HUDEP-2 (cell line): ENCODE measurements at regions not wholly inside any gene's neighbourhood (a gene's known extent, or its start where the extent isn't known, plus 50 kb on each side); places are given as distances from the start of the nearest gene placed in this dataset.
A peak's percentile ranks its signal among the peaks of the same experiment; 100 is the strongest.
"Not testable (repeated sequence)": the region's sequence is repeated elsewhere in the genome, so short reads cannot be mapped to it uniquely, and the experiment has no call there.

ENCODE experiments used
- DNase-seq, 76 experiments: peaks; one replicate each; lab custom pipeline; 2025; ENCODE audit not compliant: unreplicated experiment in 76 of 76; lab: John Stamatoyannopoulos, UW

DNA sequence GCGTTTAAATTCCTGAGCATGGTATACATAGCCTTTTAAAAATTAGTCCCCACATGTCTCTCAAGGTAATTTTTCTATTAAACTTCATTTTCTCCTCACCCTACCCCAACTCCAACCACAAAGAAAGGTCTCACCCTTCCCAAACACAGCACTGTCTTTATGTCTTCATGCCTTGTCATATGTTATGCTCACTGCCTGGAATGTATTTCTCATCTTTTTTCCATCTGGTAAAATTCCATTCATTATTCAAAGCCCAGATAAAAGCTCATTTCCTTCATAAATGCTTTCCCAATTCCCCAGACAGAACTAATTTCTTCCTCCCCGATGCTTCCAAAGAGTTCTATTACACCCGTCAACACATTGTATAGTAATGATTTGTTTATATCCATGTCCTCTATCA is 302.0 kb downstream of the ALDH8A1 start:
- no peak for DNase-seq

DNA sequence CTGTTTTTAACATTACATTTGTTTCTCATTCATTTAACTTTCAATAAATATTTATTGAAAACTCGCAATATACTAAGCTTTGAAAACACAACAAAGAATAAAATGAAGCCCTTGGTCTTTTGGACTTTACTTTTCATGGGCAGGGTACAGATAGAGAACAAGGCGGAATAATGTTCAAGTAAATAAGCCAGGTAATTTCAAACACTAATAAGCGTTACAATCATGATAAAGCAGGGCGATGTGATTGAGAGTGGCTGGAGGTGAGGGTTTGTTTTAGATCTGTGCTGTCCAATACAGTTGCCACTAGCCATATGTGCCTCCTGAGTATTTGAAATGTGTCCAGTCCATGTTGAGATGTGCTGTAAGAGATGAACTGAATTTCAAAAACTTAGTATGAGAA is 307.1 kb downstream of the ALDH8A1 start:
- no peak for DNase-seq

DNA sequence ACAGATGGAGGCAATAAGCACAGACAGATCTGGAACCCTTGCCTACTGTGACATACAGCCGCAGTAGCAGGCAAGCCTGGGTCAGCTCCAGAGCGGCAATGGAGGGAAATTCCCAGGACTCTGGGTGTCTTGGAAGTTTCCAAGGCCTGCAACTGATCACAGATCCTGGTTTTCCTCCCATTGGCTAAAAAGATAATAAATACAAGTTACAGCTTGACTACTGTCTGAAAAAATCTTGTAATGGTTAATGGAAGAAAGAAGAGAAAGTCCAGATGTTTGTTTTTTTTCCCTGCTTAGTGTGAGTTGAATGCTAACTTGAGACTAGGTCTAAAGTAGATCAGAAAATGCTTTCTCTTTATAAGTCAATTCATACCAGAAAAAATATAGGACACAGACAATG is 307.6 kb downstream of the ALDH8A1 start:
- no peak for DNase-seq

GRCh38 chr6:134640975-134641429 is 308.9 kb downstream of the ALDH8A1 start:
- peak in 69 of 76 experiments; percentile 6 to 84 (median 57) for DNase-seq

DNA sequence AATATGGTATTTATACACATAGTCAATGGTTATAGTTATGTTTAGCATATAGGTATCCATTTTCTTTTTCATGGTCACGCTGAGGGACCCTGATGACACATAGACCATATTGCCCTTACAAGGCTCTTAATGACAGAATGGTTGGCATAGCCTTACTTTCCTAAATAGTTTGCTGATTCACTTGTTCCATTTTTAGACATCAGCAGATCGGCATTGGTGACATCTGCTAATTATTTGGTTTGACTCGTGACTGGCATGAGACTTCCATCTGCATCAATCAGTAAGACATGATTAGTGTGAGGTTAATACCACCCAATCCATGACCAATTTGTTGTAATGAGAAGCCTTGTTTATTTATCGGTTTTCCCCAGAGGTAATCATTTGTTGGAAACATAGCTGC is 309.7 kb downstream of the ALDH8A1 start:
- DNase-seq, result no peak

- no peak for DNase-seq
Observed at GRCh38 chr6:134637847-134638437, 312.0 kb downstream of the ALDH8A1 start.

GRCh38 chr6:134637282-134637681 is 312.6 kb downstream of the ALDH8A1 start:
- DNase-seq, result no peak

GRCh38 chr6:134636186-134636799 is 313.6 kb downstream of the ALDH8A1 start:
- DNase-seq, result no peak

DNA sequence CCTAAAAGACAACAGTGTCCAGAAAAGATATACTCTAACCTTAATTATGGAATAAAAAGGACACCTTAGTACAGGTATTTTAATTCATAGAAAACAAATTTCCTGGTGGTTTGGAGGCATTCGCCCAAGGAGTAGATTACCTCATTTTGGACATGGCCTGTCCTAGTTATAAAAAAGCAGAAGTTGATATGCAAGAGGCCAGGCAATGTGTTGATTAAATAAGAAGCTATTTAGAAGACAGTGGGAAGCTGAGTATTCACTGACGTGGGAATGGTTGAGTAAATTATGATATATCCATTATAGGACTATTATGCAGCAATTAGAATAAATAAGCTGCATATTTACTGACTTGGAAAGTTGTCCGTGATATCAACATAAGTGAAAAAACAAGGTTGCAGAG is 314.9 kb downstream of the ALDH8A1 start:
- no peak for DNase-seq

- DNase-seq, result no peak
Observed at GRCh38 chr6:134634466-134634865, 315.4 kb downstream of the ALDH8A1 start.

DNA sequence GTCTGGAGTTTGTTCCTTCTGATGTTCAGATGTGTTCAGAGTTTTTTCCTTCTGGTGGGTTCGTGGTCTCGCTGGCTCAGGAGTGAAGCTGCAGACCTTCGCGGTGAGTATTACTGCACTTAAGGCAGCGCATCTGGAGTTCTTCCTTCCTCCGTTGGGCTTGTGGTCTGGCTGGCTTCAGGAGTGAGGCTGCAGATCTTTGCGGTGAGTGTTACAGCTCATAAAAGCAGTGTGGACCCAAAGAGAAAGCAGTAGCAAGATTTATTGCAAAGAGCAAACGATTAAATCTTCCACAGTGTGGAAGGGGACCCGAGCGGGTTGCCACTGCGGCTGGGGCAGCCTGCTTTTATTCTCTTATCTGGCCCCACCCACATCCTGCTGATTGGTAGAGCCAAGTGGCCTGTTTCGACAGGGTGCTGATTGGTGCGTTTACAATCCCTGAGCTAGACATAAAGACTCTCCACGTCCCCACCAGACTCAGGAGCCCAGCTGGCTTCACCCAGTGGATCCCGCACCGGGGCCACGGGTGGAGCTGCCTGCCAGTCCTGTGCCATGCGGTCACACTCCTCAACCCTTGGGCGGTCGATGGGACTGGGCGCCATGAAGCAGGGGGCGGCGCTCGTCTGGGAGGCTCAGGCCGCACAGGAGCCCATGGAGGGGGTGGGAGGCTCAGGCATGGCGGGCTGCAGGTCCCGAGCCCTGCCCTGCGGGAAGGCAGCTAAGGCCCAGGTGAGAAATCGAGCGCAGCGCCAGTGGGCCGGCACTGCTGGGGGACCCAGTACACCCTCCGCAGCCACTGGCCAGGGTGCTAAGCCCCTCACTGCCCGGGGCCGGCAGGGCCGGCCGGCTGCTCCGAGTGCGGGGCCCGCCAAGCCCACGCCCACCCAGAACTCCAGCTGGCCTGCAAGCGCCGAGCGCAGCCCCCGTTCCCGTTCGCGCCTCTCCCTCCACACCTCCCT is 315.3 kb upstream of the SGK1 start:
- not testable (repeated sequence) for DNase-seq

GRCh38 chr6:134632024-134632423 is 314.1 kb upstream of the SGK1 start:
- no peak for DNase-seq

DNA sequence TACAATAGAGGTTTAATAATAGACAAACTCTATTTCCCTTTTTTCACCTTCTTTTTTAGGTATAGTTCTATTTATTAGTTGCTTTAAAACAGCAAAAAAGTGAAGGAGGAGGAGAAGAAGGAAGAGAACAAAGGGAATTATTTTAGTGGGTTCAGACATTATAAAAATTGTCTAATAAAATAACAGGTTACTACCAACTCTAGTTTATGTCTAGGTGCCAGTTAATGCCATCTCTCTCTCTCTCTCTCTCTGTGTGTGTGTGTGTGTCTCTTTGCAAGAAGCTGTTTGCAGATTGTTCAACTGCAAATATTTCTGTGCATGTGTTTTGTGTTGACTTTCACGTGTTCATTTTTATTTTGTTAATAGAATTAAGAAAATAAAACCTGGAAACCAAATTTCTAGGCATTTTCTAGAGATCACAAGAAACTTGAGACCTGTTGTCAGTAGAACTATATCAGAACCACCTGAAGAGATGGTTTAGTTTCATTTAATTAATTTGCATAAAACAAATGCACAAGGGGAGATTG is 313.5 kb upstream of the SGK1 start:
- no peak for DNase-seq

DNA sequence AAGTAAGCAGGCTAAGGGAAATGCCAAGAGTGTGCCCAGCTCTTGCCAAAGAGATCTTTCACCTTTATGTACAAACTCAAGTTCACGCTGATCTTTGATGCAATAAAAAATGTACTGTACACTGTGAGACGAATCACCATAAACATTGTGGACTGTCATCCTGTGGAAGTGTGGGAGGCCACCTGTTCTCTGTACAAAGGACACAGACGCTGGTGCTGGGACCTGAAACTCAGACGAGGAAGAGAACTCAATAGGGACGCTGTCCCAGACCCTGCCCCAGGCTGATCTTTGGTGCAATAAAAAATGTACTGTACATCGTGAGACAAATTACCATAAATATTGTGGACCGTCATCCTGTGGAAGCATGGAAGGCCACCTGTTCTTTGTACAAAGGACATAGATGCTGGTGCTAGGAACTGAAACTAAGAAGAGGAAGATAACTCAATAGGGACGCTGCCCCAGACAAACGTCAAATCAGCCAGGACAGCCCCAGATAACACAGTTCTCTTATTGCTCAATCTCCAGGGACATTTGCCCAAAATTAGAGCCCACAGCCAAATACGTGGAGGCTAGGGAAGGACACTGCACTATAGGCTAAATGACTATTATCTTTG is 312.7 kb upstream of the SGK1 start:
- DNase-seq, result no peak

GRCh38 chr6:134628154-134628553 is 310.2 kb upstream of the SGK1 start:
- no peak for DNase-seq

DNA sequence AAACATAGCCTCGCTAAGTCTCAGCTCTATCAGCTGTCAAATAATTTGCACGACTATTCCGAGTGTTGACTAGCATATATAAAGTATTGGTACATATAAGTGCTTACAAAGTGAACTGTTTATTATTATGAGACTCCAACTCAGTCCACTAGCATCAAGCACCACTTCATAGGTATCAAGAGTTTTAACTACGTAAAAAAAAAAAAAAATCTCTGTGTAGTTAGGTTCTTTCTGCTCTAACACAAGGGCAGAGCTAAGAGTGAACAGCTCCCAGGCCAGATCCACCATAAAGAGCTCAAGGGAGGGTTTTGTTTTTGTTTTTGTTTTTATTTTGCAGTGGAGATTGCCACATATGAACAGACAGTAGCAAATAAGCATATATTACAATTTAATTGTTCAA is 309.8 kb upstream of the SGK1 start:
- DNase-seq, result no peak

- DNase-seq, result no peak
Observed at GRCh38 chr6:134626589-134626988, 308.7 kb upstream of the SGK1 start.

DNA sequence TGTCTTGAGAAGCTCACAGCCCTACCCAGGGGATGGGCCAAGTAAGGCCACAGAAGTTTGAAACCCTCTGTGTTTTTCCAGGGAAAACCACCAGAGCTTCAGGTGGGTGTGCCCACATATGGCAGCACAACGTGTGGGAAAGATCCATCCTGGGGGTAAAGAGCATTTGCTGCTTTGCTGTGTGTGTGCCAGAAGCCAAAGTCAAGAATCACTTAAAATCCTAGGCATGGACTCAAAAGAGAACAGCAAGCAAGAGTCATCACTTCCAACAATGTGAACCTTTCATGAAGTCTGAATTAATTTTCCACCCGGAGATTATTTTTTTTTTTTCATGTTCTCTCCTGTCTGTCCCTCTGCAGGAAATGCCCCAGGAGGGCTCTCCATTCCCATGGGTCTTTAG is 308.2 kb upstream of the SGK1 start:
- no peak for DNase-seq

DNA sequence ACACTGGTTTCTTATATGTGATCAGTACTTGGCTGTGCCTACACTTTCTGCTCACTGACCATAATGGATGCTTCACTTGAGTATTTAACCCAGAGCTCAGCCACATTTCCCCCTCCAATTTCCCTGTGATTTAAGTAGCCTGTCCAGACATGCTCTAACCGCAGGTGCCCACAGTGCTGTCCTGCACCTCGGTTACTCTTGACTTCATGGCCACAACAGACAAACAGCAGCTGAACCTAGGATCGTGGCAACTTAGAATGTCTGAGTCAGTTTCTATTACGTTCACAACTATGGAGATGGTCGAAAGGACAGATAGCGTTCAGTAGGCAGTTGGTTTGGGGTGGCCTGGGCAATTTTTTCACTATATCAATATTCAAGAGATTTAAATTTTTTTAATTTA is 306.9 kb upstream of the SGK1 start:
- no peak for DNase-seq

- no peak for DNase-seq
Observed at GRCh38 chr6:134623401-134623800, 305.5 kb upstream of the SGK1 start.
